Adrenal gland (tissue), 5 donors: ENCODE measurements at regions not wholly inside any gene's neighbourhood (a gene's known extent, or its start where the extent isn't known, plus 50 kb on each side); places are given as distances from the start of the nearest gene placed in this dataset.

ENCODE experiments used
- CTCF ChIP-seq, 6 experiments: fragments of 450-650 bp in 4 of 6; fragments of 200-600 bp in 2 of 6; sonication (generic) in 1 of 6; IDR thresholded peaks; 1 replicate in 5 of 6; 2 replicates in 1 of 6; pipeline versions ENCODE4 v1.5.1 to v1.8.0; 2016 to 2021; ENCODE audit warnings: antibody characterized with exemption in 6 of 6, mild to moderate bottlenecking in 2 of 6, moderate library complexity in 1 of 6
- POLR2A ChIP-seq, 2 donors: fragments of 450-650 bp; IDR thresholded peaks; one replicate each; pipeline ENCODE4 v1.6.1; 2017; ENCODE audit warnings: antibody characterized with exemption in 2 of 2, mild to moderate bottlenecking in 2 of 2, moderate library complexity in 1 of 2
- donor health status: DM: no; HTN: no; CAD: no.

GRCh38 chr1:121472017-121472416 is 287.2 kb downstream of the SRGAP2C start:
- TF ChIP-seq POLR2A (IDR thresholded peaks at IDR 0.05) (no peak), CTCF (IDR thresholded peaks at IDR 0.05) (no peak)
